ENCODE measurements at regions not wholly inside any gene's neighbourhood (a gene's known extent, or its start where the extent isn't known, plus 50 kb on each side); places are given as distances from the start of the nearest gene placed in this dataset.

GRCh38 chr16:79355600-79356358 is 244.8 kb downstream of the MAF start:
- H4K20me1 ChIP-seq (ENCODE audit: insufficient read depth, low read length), result no peaks in the 10 kb centered on the region
- TF ChIP-seq EZH2 (optimal IDR thresholded peaks at IDR 0.05; ENCODE audit: low read depth, low read length), result no peak
- no peak for TF ChIP-seq EZH2phosphoT487 (IDR thresholded peaks at IDR 0.05; ENCODE audit: low read length)
- TF ChIP-seq, protein P1, sequence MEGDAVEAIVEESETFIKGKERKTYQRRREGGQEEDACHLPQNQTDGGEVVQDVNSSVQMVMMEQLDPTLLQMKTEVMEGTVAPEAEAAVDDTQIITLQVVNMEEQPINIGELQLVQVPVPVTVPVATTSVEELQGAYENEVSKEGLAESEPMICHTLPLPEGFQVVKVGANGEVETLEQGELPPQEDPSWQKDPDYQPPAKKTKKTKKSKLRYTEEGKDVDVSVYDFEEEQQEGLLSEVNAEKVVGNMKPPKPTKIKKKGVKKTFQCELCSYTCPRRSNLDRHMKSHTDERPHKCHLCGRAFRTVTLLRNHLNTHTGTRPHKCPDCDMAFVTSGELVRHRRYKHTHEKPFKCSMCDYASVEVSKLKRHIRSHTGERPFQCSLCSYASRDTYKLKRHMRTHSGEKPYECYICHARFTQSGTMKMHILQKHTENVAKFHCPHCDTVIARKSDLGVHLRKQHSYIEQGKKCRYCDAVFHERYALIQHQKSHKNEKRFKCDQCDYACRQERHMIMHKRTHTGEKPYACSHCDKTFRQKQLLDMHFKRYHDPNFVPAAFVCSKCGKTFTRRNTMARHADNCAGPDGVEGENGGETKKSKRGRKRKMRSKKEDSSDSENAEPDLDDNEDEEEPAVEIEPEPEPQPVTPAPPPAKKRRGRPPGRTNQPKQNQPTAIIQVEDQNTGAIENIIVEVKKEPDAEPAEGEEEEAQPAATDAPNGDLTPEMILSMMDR (IDR thresholded peaks at IDR 0.05; ENCODE audit: low read length), result no peak
- DNase-seq, result no peak

DNA sequence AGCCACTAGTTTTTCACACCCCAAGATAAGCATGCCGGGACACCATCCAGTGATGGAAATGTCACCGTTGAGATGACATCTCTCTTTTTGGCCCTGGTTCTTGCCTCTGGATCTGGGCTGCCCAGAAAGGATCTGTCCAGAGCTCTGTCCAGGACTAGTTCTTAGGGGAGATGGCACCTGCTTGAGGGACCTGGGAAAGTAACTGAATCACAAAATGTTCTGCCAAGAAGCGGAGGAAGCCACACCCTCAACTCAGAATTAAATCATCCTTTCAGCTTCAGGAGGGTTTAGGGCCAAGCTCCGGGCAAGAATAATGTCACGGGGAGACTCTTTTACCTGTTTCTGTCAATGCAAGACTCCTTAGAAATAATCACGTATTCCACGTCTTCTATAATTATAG is 248.6 kb downstream of the MAF start:
- TF ChIP-seq, protein P1 (IDR thresholded peaks at IDR 0.05; ENCODE audit: low read length), result no peak
- TF ChIP-seq EZH2 (optimal IDR thresholded peaks at IDR 0.05; ENCODE audit: low read depth, low read length), result no peak
- no peak for TF ChIP-seq EZH2phosphoT487 (IDR thresholded peaks at IDR 0.05; ENCODE audit: low read length)
- no peak for DNase-seq
- Histone ChIP-seq H4K20me1 (ENCODE audit: insufficient read depth, low read length) (no peaks in the 10 kb centered on the region), H3K9ac (ENCODE audit: low read length) (no peak overlapping the region), H3K27me3 (replicated peaks; ENCODE audit: insufficient read depth, low read length) (no peaks in the 10 kb centered on the region), H2AFZ (ENCODE audit: low read length) (no peak overlapping the region), H3K36me3 (replicated peaks; ENCODE audit: insufficient read depth, low read length) (no peaks in the 10 kb centered on the region), H3K27ac (ENCODE audit: low read length) (no peak overlapping the region), H3K4me3 (ENCODE audit: low read length) (no peak overlapping the region), H3K4me1 (ENCODE audit: low read length) (no peaks in the 10 kb centered on the region), H3F3A (ENCODE audit: insufficient read depth, low read length) (no peaks in the 10 kb centered on the region), H3K79me2 (ENCODE audit: low read length) (no peaks in the 10 kb centered on the region), H3K4me2 (ENCODE audit: low read depth, low read length) (no peak overlapping the region), H3K9me2 (replicated peaks; ENCODE audit: insufficient read depth, low read length) (no peaks in the 10 kb centered on the region), H3K9me3 (replicated peaks; ENCODE audit: insufficient read depth, low read length) (no peaks in the 10 kb centered on the region)

More at GRCh38 chr16:79355600-79356358, 244.8 kb downstream of the MAF start:
- Histone ChIP-seq H3F3A (ENCODE audit: insufficient read depth, low read length) (no peaks in the 10 kb centered on the region), H3K4me1 (ENCODE audit: low read length) (no peaks in the 10 kb centered on the region), H2AFZ (ENCODE audit: low read length) (no peak overlapping the region), H3K9me3 (replicated peaks; ENCODE audit: insufficient read depth, low read length) (no peaks in the 10 kb centered on the region), H3K4me3 (ENCODE audit: low read length) (no peak overlapping the region), H3K9me2 (replicated peaks; ENCODE audit: insufficient read depth, low read length) (no peaks in the 10 kb centered on the region), H3K79me2 (ENCODE audit: low read length) (no peaks in the 10 kb centered on the region), H3K27ac (ENCODE audit: low read length) (no peak overlapping the region), H3K27me3 (replicated peaks; ENCODE audit: insufficient read depth, low read length) (no peaks in the 10 kb centered on the region), H3K36me3 (replicated peaks; ENCODE audit: insufficient read depth, low read length) (no peaks in the 10 kb centered on the region), H3K9ac (ENCODE audit: low read length) (no peak overlapping the region), H3K4me2 (ENCODE audit: low read depth, low read length) (no peak overlapping the region)

DNA sequence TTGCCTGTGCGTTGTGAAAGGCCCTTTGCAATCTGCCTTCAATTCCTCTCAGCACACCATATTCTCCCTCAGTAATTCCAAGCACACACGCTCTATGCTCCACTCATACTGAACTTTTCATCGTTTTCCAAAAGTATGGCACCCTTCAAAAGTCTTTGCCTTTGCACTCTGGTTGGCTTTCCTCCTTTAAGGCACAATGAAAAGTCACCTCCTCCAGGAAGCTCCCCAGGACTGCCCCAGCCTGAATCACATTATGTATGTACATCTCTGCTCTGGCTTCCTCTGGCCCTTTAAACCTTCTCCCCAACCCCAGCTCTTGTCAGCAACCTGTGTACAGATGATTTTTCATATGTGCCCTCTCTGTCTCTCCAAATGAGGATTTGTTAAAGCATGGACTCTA is 250.7 kb downstream of the MAF start:
- Histone ChIP-seq H3K36me3 (replicated peaks; ENCODE audit: insufficient read depth, low read length) (no peaks in the 10 kb centered on the region), H3K9me3 (replicated peaks; ENCODE audit: insufficient read depth, low read length) (no peaks in the 10 kb centered on the region), H3K4me3 (ENCODE audit: low read length) (no peak overlapping the region), H3K4me1 (ENCODE audit: low read length) (no peaks in the 10 kb centered on the region), H3K27ac (ENCODE audit: low read length) (no peak overlapping the region), H3F3A (ENCODE audit: insufficient read depth, low read length) (no peaks in the 10 kb centered on the region), H2AFZ (ENCODE audit: low read length) (no peak overlapping the region), H3K4me2 (ENCODE audit: low read depth, low read length) (no peak overlapping the region), H3K9me2 (replicated peaks; ENCODE audit: insufficient read depth, low read length) (no peaks in the 10 kb centered on the region), H3K79me2 (ENCODE audit: low read length) (no peaks in the 10 kb centered on the region), H4K20me1 (ENCODE audit: insufficient read depth, low read length) (no peaks in the 10 kb centered on the region), H3K27me3 (replicated peaks; ENCODE audit: insufficient read depth, low read length) (no peaks in the 10 kb centered on the region), H3K9ac (ENCODE audit: low read length) (no peak overlapping the region)
- TF ChIP-seq EZH2phosphoT487 (IDR thresholded peaks at IDR 0.05; ENCODE audit: low read length), result no peak
- TF ChIP-seq, protein P1 (IDR thresholded peaks at IDR 0.05; ENCODE audit: low read length), result no peak
- no peak for TF ChIP-seq EZH2 (optimal IDR thresholded peaks at IDR 0.05; ENCODE audit: low read depth, low read length)
- DNase-seq, result no peak

All from MM.1S (cell line).